ENCODE measurements at regions not wholly inside any gene's neighbourhood (a gene's known extent, or its start where the extent isn't known, plus 50 kb on each side); places are given as distances from the start of the nearest gene placed in this dataset.

DNA sequence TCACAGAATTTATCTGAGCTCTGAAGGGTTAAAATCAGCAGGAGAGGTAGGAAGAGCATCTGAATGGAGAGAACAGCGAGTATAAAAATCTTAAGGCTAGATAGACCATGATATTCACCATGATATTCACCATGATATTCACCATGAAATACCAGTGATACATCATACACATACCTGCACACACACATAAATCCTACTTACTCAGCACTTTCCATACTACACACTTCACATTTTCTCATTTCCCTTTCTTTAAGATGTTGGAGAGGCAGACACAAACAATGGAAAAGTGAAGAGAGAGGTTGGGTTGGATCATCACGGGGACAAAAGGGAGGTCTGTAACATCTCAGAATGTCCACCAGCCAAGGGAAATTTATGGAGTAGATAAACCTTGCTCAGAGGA lies 66.4 kb upstream of the ATP10B start:
- TF ChIP-seq, protein P1, sequence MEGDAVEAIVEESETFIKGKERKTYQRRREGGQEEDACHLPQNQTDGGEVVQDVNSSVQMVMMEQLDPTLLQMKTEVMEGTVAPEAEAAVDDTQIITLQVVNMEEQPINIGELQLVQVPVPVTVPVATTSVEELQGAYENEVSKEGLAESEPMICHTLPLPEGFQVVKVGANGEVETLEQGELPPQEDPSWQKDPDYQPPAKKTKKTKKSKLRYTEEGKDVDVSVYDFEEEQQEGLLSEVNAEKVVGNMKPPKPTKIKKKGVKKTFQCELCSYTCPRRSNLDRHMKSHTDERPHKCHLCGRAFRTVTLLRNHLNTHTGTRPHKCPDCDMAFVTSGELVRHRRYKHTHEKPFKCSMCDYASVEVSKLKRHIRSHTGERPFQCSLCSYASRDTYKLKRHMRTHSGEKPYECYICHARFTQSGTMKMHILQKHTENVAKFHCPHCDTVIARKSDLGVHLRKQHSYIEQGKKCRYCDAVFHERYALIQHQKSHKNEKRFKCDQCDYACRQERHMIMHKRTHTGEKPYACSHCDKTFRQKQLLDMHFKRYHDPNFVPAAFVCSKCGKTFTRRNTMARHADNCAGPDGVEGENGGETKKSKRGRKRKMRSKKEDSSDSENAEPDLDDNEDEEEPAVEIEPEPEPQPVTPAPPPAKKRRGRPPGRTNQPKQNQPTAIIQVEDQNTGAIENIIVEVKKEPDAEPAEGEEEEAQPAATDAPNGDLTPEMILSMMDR (IDR thresholded peaks at IDR 0.05), result no peak
- no peak for TF ChIP-seq POLR2A (IDR thresholded peaks at IDR 0.05)
